PC-3 (cell line): ENCODE measurements at regions not wholly inside any gene's neighbourhood (a gene's known extent, or its start where the extent isn't known, plus 50 kb on each side); places are given as distances from the start of the nearest gene placed in this dataset.

Source experiments
- CTCF ChIP-seq: fragments of 300-600 bp; sonication (generic); conservative IDR thresholded peaks from 2 replicates; pipeline ENCODE4 v1.5.1; 2017; ENCODE audit warnings: antibody characterized with exemption, low read depth, mild to moderate bottlenecking, low read length
- EZH2 ChIP-seq: fragments of 300-600 bp; sonication (generic); IDR thresholded peaks from one replicate; pipeline ENCODE4 v1.6.1; 2017; ENCODE audit warnings: antibody characterized with exemption, mild to moderate bottlenecking, low read length; ENCODE audit not compliant: unreplicated experiment

- TF ChIP-seq CTCF, result no peak
- TF ChIP-seq EZH2, result no peak
Measured at GRCh38 chr7:35491233-35491632, 203.7 kb downstream of the HERPUD2 start.
